Left forelimb (tissue), 1 donor: ENCODE measurements at regions not wholly inside any gene's neighbourhood (a gene's known extent, or its start where the extent isn't known, plus 50 kb on each side); places are given as distances from the start of the nearest gene placed in this dataset.
"Not testable (repeated sequence)": the region's sequence is repeated elsewhere in the genome, so short reads cannot be mapped to it uniquely, and the experiment has no call there.

Source experiments
- DNase-seq: peaks from one replicate; pipeline ENCODE4 v3.0.0-alpha.2; 2018; ENCODE audit warnings: low spot score

GRCh38 chr14:85010186-85010585 lies 519.8 kb upstream of the FLRT2 start:
- no peak for DNase-seq

GRCh38 chr14:85016496-85016895 lies 513.4 kb upstream of the FLRT2 start:
- DNase-seq, result no peak

- not testable (repeated sequence) for DNase-seq
Observed at GRCh38 chr14:85023866-85024265, 506.1 kb upstream of the FLRT2 start.

- DNase-seq, result no peak
Observed at GRCh38 chr14:85024931-85025330, 505.0 kb upstream of the FLRT2 start.

GRCh38 chr14:85027681-85028370 lies 502.1 kb upstream of the FLRT2 start:
- no peak for DNase-seq

GRCh38 chr14:85037411-85037810 lies 492.5 kb upstream of the FLRT2 start:
- no peak for DNase-seq

- no peak for DNase-seq
Observed at GRCh38 chr14:85038526-85039352, 491.2 kb upstream of the FLRT2 start.

GRCh38 chr14:85039353-85039626 lies 490.7 kb upstream of the FLRT2 start:
- no peak for DNase-seq

GRCh38 chr14:85040046-85040685 lies 489.8 kb upstream of the FLRT2 start:
- no peak for DNase-seq

- no peak for DNase-seq
Observed at GRCh38 chr14:85041618-85042017, 488.3 kb upstream of the FLRT2 start.

GRCh38 chr14:85042301-85042700 lies 487.6 kb upstream of the FLRT2 start:
- no peak for DNase-seq

GRCh38 chr14:85050180-85050579 lies 479.8 kb upstream of the FLRT2 start:
- no peak for DNase-seq

- DNase-seq, result no peak
Observed at GRCh38 chr14:85052646-85053045, 477.3 kb upstream of the FLRT2 start.

- DNase-seq, result no peak
Observed at GRCh38 chr14:85054178-85054577, 475.8 kb upstream of the FLRT2 start.

GRCh38 chr14:85056267-85056666 lies 473.7 kb upstream of the FLRT2 start:
- no peak for DNase-seq

- no peak for DNase-seq
Observed at GRCh38 chr14:85057221-85057620, 472.7 kb upstream of the FLRT2 start.

- no peak for DNase-seq
Observed at GRCh38 chr14:85058150-85058549, 471.8 kb upstream of the FLRT2 start.

GRCh38 chr14:85060121-85060520 lies 469.8 kb upstream of the FLRT2 start:
- no peak for DNase-seq

- no peak for DNase-seq
Observed at GRCh38 chr14:85061256-85061655, 468.7 kb upstream of the FLRT2 start.

- DNase-seq, result no peak
Observed at GRCh38 chr14:85063747-85064146, 466.2 kb upstream of the FLRT2 start.

GRCh38 chr14:85071447-85071846 lies 458.5 kb upstream of the FLRT2 start:
- no peak for DNase-seq

- no peak for DNase-seq
Observed at GRCh38 chr14:85074955-85075354, 455.0 kb upstream of the FLRT2 start.
